ENCODE measurements at regions not wholly inside any gene's neighbourhood (a gene's known extent, or its start where the extent isn't known, plus 50 kb on each side); places are given as distances from the start of the nearest gene placed in this dataset.

DNA sequence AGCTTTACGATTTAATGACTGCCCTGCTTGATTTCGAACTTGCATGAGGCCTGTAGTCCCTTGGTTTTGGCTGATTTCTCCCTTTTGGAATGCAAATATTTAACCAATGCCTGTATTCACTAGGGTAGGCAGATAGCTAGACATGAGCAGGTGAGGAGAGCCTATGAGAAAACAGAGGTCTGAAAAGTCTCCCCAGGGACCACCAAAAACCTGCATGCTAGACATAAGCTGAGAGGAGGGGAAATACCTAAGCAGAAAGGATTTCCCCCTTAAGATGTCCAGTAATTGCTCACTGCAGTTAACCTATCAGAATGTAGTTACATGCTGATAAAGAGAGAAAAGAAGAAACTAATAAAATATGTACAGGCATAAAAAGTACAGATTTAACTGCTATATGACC is 667.4 kb upstream of the SEMA6A start:
- FAIRE-seq = no peak
- POLR2A ChIA-PET = no interaction called here
- CTCF ChIA-PET = no interaction called here
- H3K27me3 ChIP-seq (ENCODE audit: control insufficient read depth in 2 of 2, insufficient read depth in 2 of 2, low read length in 2 of 2) = no peaks in the 10 kb centered on the region
- no peak overlapping the region for H3K9ac ChIP-seq (replicated peaks; ENCODE audit: extremely low read depth, insufficient read depth, low read length)
- no peak for DNase-seq (ENCODE audit: low read depth, low spot score)
- H3K4me2 ChIP-seq (ENCODE audit: insufficient read depth, low read length) = no peak overlapping the region
- H3K36me3 ChIP-seq (ENCODE audit: control insufficient read depth in 2 of 2, extremely low read depth in 1 of 2, insufficient read depth in 2 of 2, low read length in 2 of 2) = no peaks in the 10 kb centered on the region
- H4K20me1 ChIP-seq (replicated peaks; ENCODE audit: control insufficient read depth, extremely low read depth, insufficient read depth, low read length) = no peaks in the 10 kb centered on the region
- H3K79me2 ChIP-seq (ENCODE audit: control insufficient read depth, insufficient read depth, low read length) = no peaks in the 10 kb centered on the region
- H3K9me1 ChIP-seq (replicated peaks; ENCODE audit: control insufficient read depth, extremely low read depth, insufficient read depth, low read length) = no peaks in the 10 kb centered on the region
- no peak overlapping the region for H3K4me3 ChIP-seq (replicated peaks in 1 of 3; ENCODE audit: insufficient read depth in 1 of 3, low read depth in 1 of 3, low read length in 3 of 3)
- intact Hi-C loops (cut with micrococcal nuclease) = no loop called here
- dilution Hi-C loops (cut with MboI; ENCODE audit: extremely low pct_ligation_motif_present, low sequenced_read_pairs) = no loop called here
- TF ChIP-seq POLR2A (IDR thresholded peaks at IDR 0.05; ENCODE audit: low read depth, low read length) = no peak
- no peak for TF ChIP-seq FOS (IDR thresholded peaks at IDR 0.05; ENCODE audit: borderline replicate concordance, insufficient read depth, low read length)
- TF ChIP-seq, protein P1, sequence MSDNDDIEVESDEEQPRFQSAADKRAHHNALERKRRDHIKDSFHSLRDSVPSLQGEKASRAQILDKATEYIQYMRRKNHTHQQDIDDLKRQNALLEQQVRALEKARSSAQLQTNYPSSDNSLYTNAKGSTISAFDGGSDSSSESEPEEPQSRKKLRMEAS (IDR thresholded peaks at IDR 0.05; ENCODE audit: insufficient read depth, insufficient read length) = no peak
- no peak for TF ChIP-seq MYC (IDR thresholded peaks at IDR 0.05; ENCODE audit: low read depth, low read length)
- TF ChIP-seq POLR2AphosphoS5 (IDR thresholded peaks at IDR 0.05; ENCODE audit: insufficient read depth, low read depth, low read length) = no peak
- no peak for TF ChIP-seq EZH2 (IDR thresholded peaks at IDR 0.05; ENCODE audit: borderline replicate concordance, low read depth, low read length, severe bottlenecking)
- TF ChIP-seq, protein P2, sequence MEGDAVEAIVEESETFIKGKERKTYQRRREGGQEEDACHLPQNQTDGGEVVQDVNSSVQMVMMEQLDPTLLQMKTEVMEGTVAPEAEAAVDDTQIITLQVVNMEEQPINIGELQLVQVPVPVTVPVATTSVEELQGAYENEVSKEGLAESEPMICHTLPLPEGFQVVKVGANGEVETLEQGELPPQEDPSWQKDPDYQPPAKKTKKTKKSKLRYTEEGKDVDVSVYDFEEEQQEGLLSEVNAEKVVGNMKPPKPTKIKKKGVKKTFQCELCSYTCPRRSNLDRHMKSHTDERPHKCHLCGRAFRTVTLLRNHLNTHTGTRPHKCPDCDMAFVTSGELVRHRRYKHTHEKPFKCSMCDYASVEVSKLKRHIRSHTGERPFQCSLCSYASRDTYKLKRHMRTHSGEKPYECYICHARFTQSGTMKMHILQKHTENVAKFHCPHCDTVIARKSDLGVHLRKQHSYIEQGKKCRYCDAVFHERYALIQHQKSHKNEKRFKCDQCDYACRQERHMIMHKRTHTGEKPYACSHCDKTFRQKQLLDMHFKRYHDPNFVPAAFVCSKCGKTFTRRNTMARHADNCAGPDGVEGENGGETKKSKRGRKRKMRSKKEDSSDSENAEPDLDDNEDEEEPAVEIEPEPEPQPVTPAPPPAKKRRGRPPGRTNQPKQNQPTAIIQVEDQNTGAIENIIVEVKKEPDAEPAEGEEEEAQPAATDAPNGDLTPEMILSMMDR (IDR thresholded peaks at IDR 0.05; ENCODE audit: extremely low read depth in 1 of 2, insufficient read depth in 1 of 2, low read depth in 1 of 2, low read length in 2 of 2) = no peak
- no peak for TF ChIP-seq GATA2 (IDR thresholded peaks at IDR 0.05; ENCODE audit: insufficient read depth, insufficient read length, low read depth, low read length)
- TF ChIP-seq JUN (IDR thresholded peaks at IDR 0.05; ENCODE audit: borderline replicate concordance, insufficient read depth, insufficient read length, low read depth) = no peak
- no peak overlapping the region for H3K27ac ChIP-seq (ENCODE audit: insufficient read depth, low read depth, low read length)
- no peak overlapping the region for H2AFZ ChIP-seq (ENCODE audit: low read depth, low read length)
- H3K9me3 ChIP-seq (replicated peaks; ENCODE audit: control insufficient read depth, insufficient read depth, low read length) = no peaks in the 10 kb centered on the region
- H3K4me1 ChIP-seq (ENCODE audit: control insufficient read depth, extremely low read depth, insufficient read depth, low read length) = no peaks in the 10 kb centered on the region
- no TSS peak for BruUV-seq (replicated peaks)
